Testis (tissue), 2 donors: ENCODE measurements at regions not wholly inside any gene's neighbourhood (a gene's known extent, or its start where the extent isn't known, plus 50 kb on each side); places are given as distances from the start of the nearest gene placed in this dataset.

ENCODE experiments used
- DNase-seq: peaks from one replicate; pipeline ENCODE4 v3.0.0-alpha.2; 2019
- H3K27ac ChIP-seq, 2 donors: fragments of 200-600 bp; sonication (generic); one replicate each; pipeline ENCODE4 v1.5.1; 2019
- H3K27me3 ChIP-seq: fragments of 200-600 bp; sonication (generic); one replicate; pipeline ENCODE4 v1.5.1; 2019
- H3K36me3 ChIP-seq: fragments of 200-600 bp; sonication (generic); one replicate; pipeline ENCODE4 v1.5.1; 2017; ENCODE audit warnings: low read depth; ENCODE audit errors: missing control alignments
- H3K4me1 ChIP-seq: fragments of 200-600 bp; sonication (generic); one replicate; pipeline ENCODE4 v1.5.1; 2019
- H3K4me3 ChIP-seq, 2 donors: fragments of 200-600 bp; sonication (generic); one replicate each; pipeline ENCODE4 v1.5.1; 2017 to 2019
- H3K9me3 ChIP-seq: fragments of 200-600 bp; sonication (generic); one replicate; pipeline ENCODE4 v1.5.1; 2017
- POLR2A ChIP-seq: fragments of 450-650 bp; IDR thresholded peaks from one replicate; pipeline ENCODE4 v1.6.1; 2017; ENCODE audit warnings: antibody characterized with exemption, mild to moderate bottlenecking, moderate library complexity
- WGBS, 2 donors: methylation state at CpG; one replicate each; pipeline ENCODE4 v1.1.5; 2018; 5-methylcytosine and 5-hydroxymethylcytosine counted together
- intact Hi-C: fragments of 100-400 bp; cut with DNase I; formaldehyde crosslinking; loops from one replicate; pipeline ENCODE4 v1.15.1; 2023; ENCODE audit warnings: low total_unique reads
- TF ChIP-seq, protein P1 (sequence below), 3 experiments: fragments of 450-650 bp in 2 of 3; fragments of 200-600 bp in 1 of 3; sonication (generic) in 1 of 3; IDR thresholded peaks; one replicate each; pipeline ENCODE4 v1.5.1; 2016 to 2019; ENCODE audit warnings: antibody characterized with exemption in 3 of 3, mild to moderate bottlenecking in 2 of 3, moderate library complexity in 1 of 3

DNA sequence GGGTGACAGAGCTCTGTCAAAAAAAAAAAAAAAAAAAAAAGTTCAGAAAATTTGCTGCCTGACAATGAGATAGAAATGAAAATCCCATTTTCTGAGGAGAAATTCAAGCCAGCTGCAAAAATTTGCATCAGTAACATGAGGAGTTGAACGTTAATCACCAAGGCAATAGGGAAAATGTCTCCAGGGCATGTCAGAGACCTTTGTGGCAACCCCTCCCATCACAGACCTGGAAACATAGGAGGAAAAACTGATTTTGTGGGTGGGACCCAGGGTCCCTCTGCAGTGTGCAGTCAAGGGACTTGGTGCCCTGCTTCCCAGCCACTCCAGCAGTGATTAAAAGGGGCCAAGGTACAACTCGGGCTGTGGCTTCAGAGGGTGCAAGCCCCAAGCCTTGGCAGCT is 615.4 kb downstream of the RWDD3 start:
- intact Hi-C loops, result no loop called here
- no peaks in the 10 kb centered on the region for H3K4me1 ChIP-seq
- 72 to 89% methylated on average over 2 of the region's 2 CpGs for WGBS, 2 donors
- no peaks in the 10 kb centered on the region for H3K27me3 ChIP-seq
- no peaks in the 10 kb centered on the region for H3K9me3 ChIP-seq
- no peak overlapping the region for H3K4me3 ChIP-seq
- H3K27ac ChIP-seq, result no peak overlapping the region
- H3K36me3 ChIP-seq, result no peaks in the 10 kb centered on the region
- no peak for TF ChIP-seq POLR2A
- TF ChIP-seq, protein P1, sequence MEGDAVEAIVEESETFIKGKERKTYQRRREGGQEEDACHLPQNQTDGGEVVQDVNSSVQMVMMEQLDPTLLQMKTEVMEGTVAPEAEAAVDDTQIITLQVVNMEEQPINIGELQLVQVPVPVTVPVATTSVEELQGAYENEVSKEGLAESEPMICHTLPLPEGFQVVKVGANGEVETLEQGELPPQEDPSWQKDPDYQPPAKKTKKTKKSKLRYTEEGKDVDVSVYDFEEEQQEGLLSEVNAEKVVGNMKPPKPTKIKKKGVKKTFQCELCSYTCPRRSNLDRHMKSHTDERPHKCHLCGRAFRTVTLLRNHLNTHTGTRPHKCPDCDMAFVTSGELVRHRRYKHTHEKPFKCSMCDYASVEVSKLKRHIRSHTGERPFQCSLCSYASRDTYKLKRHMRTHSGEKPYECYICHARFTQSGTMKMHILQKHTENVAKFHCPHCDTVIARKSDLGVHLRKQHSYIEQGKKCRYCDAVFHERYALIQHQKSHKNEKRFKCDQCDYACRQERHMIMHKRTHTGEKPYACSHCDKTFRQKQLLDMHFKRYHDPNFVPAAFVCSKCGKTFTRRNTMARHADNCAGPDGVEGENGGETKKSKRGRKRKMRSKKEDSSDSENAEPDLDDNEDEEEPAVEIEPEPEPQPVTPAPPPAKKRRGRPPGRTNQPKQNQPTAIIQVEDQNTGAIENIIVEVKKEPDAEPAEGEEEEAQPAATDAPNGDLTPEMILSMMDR (IDR thresholded peaks at IDR 0.05), result no peak
- no peak for DNase-seq

DNA sequence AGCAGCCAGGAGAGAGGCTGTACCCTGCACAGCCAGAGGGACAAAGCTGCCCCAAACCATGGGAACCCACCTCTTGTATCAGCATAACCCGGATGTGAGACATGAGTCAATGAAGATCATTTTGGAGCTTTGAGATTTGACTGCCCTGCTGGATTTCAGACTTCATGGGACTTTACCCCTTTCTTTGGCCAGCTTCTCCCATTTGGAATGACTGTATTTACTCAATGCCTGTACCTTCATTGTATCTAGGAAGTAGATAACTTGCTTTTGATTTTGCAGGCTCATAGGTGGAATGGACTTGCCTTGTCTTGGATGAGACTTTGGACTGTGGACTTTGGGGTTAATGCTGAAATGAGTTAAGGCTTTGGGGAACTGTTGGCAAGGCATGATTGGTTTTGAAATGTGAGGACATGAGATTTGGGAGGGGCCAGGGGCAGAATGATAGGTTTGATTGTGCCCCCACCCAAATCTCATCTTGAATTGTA is 616.2 kb downstream of the RWDD3 start:
- intact Hi-C loops, result no loop called here
- 96 to 100% methylated on average over 1 of the region's 1 CpG for WGBS, 2 donors
- H3K27ac ChIP-seq, result no peak overlapping the region
- no peaks in the 10 kb centered on the region for H3K27me3 ChIP-seq
- no peak for DNase-seq
- H3K4me3 ChIP-seq, result no peak overlapping the region
- H3K4me1 ChIP-seq, result no peaks in the 10 kb centered on the region
- TF ChIP-seq, protein P1 (IDR thresholded peaks at IDR 0.05), result no peak
- no peak for TF ChIP-seq POLR2A
- no peaks in the 10 kb centered on the region for H3K9me3 ChIP-seq
- H3K36me3 ChIP-seq, result no peaks in the 10 kb centered on the region

DNA sequence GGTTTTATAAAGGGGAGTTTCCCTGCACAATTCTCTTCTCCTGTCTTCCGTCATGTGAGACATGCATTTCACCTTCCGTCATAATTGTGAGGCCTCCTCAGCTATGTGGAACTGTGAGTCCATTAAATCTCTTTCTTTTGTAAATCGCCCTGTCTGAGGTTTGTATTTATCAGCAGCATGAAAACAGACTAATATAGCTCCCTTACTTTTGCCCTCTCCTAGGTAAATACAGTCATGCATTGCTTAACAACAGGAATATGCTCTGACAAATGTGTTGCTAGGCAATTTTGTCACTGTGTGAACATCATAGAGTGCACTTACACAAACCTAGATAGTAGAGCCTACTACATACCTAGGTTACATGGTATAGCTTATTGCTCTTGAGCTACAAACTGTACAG is 616.8 kb downstream of the RWDD3 start:
- Histone ChIP-seq H3K4me3 (no peak overlapping the region), H3K9me3 (no peaks in the 10 kb centered on the region), H3K4me1 (no peaks in the 10 kb centered on the region), H3K36me3 (no peaks in the 10 kb centered on the region), H3K27ac (no peak overlapping the region), H3K27me3 (no peaks in the 10 kb centered on the region)
- intact Hi-C loops, result no loop called here
- no peak for DNase-seq
- WGBS, 2 donors, result 89% methylated on average over 3 of the region's 3 CpGs
- no peak for TF ChIP-seq POLR2A
- TF ChIP-seq, protein P1 (IDR thresholded peaks at IDR 0.05), result no peak

DNA sequence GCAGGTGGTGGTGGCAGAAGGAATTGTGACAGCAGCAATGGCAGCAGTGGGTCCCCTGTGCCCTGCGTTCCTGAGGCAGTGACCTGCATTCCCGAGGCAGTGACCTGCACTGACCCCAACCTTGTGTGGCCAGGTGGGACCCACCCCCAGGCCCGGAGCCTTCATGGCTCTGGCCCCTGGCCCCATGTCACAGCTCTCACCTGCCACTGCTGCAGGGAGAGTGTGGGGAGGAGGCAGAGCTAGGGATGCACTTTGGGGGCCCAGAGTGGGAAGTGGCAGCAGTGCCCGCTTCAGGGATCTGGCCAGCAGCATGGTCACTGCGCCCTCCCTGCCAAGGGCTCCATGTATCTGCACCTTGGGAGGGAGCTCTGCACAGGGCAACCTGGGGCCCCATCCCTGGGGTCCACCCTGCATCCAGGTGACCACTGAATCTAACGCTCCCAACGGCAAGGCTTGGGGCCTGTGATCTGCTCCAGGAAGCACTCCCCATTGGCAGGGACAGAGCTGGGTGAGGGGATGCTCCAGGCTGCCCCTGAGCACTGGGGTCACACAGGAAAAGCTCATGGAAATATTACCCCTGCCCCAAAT is 618.6 kb downstream of the RWDD3 start:
- WGBS, 2 donors, result 65 to 93% methylated on average over 3 to 7 of the region's 7 CpGs
- H3K4me3 ChIP-seq, result no peak overlapping the region
- no peak overlapping the region for H3K27ac ChIP-seq
- H3K36me3 ChIP-seq, result no peaks in the 10 kb centered on the region
- TF ChIP-seq, protein P1 (IDR thresholded peaks at IDR 0.05), result no peak
- TF ChIP-seq POLR2A, result no peak
- intact Hi-C loops, result no loop called here
- no peaks in the 10 kb centered on the region for H3K4me1 ChIP-seq
- DNase-seq, result no peak
- H3K9me3 ChIP-seq, result no peaks in the 10 kb centered on the region
- no peaks in the 10 kb centered on the region for H3K27me3 ChIP-seq

DNA sequence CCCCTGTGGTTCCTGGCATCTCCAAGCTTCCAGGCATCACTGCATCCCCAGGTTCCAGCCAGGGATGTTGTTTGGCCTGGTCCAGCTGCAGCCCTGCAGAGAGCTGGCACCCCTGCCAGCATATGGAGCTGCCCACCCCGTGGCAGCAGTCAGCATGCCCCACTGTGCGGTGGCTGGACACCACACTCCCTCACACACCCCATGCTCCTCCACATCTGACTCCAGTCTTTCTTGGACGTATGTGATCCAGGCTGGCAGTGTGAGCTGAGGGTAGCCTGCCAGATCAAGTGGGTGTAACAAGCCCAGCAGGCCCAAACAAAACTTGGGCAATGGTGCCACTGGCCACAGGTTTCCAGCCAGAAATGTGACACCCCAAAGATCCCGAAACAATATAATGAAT is 620.4 kb downstream of the RWDD3 start:
- Histone ChIP-seq H3K36me3 (no peaks in the 10 kb centered on the region), H3K9me3 (no peaks in the 10 kb centered on the region), H3K27me3 (no peaks in the 10 kb centered on the region), H3K4me3 (no peak overlapping the region), H3K27ac (no peak overlapping the region), H3K4me1 (no peaks in the 10 kb centered on the region)
- intact Hi-C loops, result no loop called here
- WGBS, 2 donors, result 64 to 69% methylated on average over 4 of the region's 4 CpGs
- DNase-seq, result no peak
- TF ChIP-seq, protein P1 (IDR thresholded peaks at IDR 0.05), result no peak
- no peak for TF ChIP-seq POLR2A
